Fibroblast of upper back skin (primary cell): ENCODE measurements at regions not wholly inside any gene's neighbourhood (a gene's known extent, or its start where the extent isn't known, plus 50 kb on each side); places are given as distances from the start of the nearest gene placed in this dataset.
A peak's percentile ranks its signal among the peaks of the same experiment; 100 is the strongest.

Source experiments
- DNase-seq: peaks from one replicate; pipeline ENCODE4 v3.0.0-alpha.2; 2013

DNA sequence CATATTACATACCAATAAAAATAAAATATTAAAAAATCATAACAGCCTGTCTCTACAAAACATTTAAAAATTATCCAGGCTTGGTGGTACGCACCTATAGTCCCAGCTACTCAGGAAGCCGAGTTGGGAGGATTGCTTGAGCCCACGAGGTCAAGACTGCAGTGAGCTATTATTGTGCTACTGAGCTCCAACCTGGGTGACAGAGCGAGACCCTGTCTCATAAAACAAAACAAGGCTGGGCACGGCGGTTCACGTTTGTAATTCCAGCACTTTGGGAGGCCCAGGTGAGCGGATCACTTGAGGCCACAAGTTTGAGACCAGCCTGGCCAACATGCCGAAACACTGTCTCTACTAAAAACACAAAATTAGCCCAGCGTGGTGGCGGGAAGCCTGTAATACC, 52.2 kb upstream of the LSM14A start:
- no peak for DNase-seq

DNA sequence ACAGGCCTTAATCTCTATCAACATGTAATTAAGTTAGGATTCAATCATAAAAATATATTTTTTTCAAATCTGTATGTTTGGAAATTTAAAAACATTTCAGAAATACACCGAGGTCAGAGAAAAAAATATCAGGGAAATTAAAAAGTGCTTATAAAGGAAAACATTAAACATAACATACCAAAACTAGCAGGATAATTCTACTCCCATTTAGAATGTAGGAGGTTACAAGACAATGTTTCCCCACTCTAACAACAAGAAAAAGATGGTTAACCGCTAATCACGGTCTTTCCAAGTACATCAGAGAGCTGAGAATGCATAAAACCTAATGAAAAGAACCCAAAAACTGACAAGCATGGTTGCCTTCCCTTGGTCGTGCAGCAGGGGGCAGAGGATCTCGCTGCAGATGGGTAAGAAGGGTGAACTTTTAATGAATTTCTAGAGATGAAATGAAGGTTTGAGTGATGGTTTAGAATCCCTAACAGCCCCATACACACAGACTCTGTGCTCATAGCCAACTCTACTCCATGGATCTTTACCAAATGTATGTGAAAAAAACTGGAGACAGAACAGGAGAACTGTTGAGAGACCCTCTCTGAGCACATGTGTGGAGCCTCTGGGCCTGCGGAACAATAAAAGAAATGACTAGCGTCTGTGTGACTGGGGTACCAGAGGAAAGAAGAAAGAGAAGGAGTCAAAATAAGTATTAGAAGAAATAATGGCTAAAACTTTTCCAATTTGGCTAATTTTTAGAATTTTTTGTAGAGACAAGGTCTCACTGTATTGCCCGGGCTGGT, 51.3 kb upstream of the LSM14A start:
- peak; percentile 42 for DNase-seq
